Activated CD8-positive, alpha-beta memory T cell treated with anti-CD3 and anti-CD28 coated beads, Interleukin-2, amount 50 U/mL, for 24 hours (primary cell): ENCODE measurements at regions not wholly inside any gene's neighbourhood (a gene's known extent, or its start where the extent isn't known, plus 50 kb on each side); places are given as distances from the start of the nearest gene placed in this dataset.
"Not testable (repeated sequence)": the region's sequence is repeated elsewhere in the genome, so short reads cannot be mapped to it uniquely, and the experiment has no call there.

ENCODE experiments used
- DNase-seq: peaks from one replicate; pipeline ENCODE4 v3.0.0-alpha.2; 2020; ENCODE audit errors: extremely low read depth

- no peak for DNase-seq
These were observed 146.7 kb upstream of the PFKP start for GRCh38 chr10:2920637-2921036.

- no peak for DNase-seq
These were observed 147.2 kb upstream of the PFKP start for GRCh38 chr10:2920168-2920567.

- no peak for DNase-seq
These were observed 148.3 kb upstream of the PFKP start for GRCh38 chr10:2919016-2919415.

- DNase-seq = no peak
These were observed 148.9 kb upstream of the PFKP start for GRCh38 chr10:2918489-2918888.

- DNase-seq = no peak
These were observed 149.4 kb upstream of the PFKP start for GRCh38 chr10:2917926-2918325.

GRCh38 chr10:2915412-2915811 is 151.9 kb upstream of the PFKP start:
- no peak for DNase-seq

GRCh38 chr10:2914741-2915140 is 152.6 kb upstream of the PFKP start:
- DNase-seq = no peak

GRCh38 chr10:2913474-2913873 is 153.9 kb upstream of the PFKP start:
- DNase-seq = no peak

GRCh38 chr10:2910656-2911055 is 156.7 kb upstream of the PFKP start:
- DNase-seq = no peak

- no peak for DNase-seq
These were observed 157.4 kb upstream of the PFKP start for GRCh38 chr10:2909921-2910320.

- DNase-seq = no peak
These were observed 158.3 kb upstream of the PFKP start for GRCh38 chr10:2908851-2909630.

GRCh38 chr10:2906974-2907373 is 160.4 kb upstream of the PFKP start:
- no peak for DNase-seq

- no peak for DNase-seq
These were observed 161.5 kb upstream of the PFKP start for GRCh38 chr10:2905851-2906250.

- no peak for DNase-seq
These were observed 166.8 kb upstream of the PFKP start for GRCh38 chr10:2900530-2900929.

GRCh38 chr10:2899246-2899951 is 167.9 kb upstream of the PFKP start:
- no peak for DNase-seq

- DNase-seq = no peak
These were observed 168.9 kb upstream of the PFKP start for GRCh38 chr10:2898509-2898860.

- no peak for DNase-seq
These were observed 169.5 kb upstream of the PFKP start for GRCh38 chr10:2897619-2898508.

- not testable (repeated sequence) for DNase-seq
These were observed 171.0 kb upstream of the PFKP start for GRCh38 chr10:2896334-2896733.

- no peak for DNase-seq
These were observed 171.7 kb upstream of the PFKP start for GRCh38 chr10:2895594-2896196.

GRCh38 chr10:2893991-2894390 is 173.4 kb upstream of the PFKP start:
- DNase-seq = no peak

- no peak for DNase-seq
These were observed 174.0 kb upstream of the PFKP start for GRCh38 chr10:2893158-2893845.

- no peak for DNase-seq
These were observed 175.6 kb upstream of the PFKP start for GRCh38 chr10:2891770-2892124.
